SJSA1 (cell line): ENCODE measurements at regions not wholly inside any gene's neighbourhood (a gene's known extent, or its start where the extent isn't known, plus 50 kb on each side); places are given as distances from the start of the nearest gene placed in this dataset.

Experiments
- DNase-seq, 2 experiments: peaks; one replicate each; pipeline ENCODE4 v3.0.0-alpha.2; 2015 to 2020; ENCODE audit warnings: low spot score in 2 of 2, low read depth in 1 of 2
- H3K27ac ChIP-seq: fragments of 250-450 bp; sonication (Bioruptor Pico); 2 replicates; pipeline ENCODE4 v1.5.1; 2020; ENCODE audit warnings: mild to moderate bottlenecking, moderate library complexity
- H3K27me3 ChIP-seq: fragments of 250-450 bp; sonication (Bioruptor Pico); replicated peaks from 2 replicates; pipeline ENCODE4 v1.5.1; 2020; ENCODE audit warnings: mild to moderate bottlenecking, moderate library complexity
- H3K36me3 ChIP-seq: fragments of 250-450 bp; sonication (Bioruptor Pico); 2 replicates; pipeline ENCODE4 v1.5.1; 2020; ENCODE audit warnings: mild to moderate bottlenecking
- H3K4me1 ChIP-seq: fragments of 250-450 bp; sonication (Bioruptor Pico); replicated peaks from 2 replicates; pipeline ENCODE4 v1.6.1; 2021; ENCODE audit warnings: mild to moderate bottlenecking
- H3K4me3 ChIP-seq: fragments of 250-450 bp; sonication (Bioruptor Pico); 2 replicates; pipeline ENCODE4 v1.5.1; 2020; ENCODE audit warnings: mild to moderate bottlenecking
- H3K9me3 ChIP-seq: fragments of 250-450 bp; sonication (Bioruptor Pico); replicated peaks from 2 replicates; pipeline ENCODE4 v1.5.1; 2020; ENCODE audit warnings: mild to moderate bottlenecking

DNA sequence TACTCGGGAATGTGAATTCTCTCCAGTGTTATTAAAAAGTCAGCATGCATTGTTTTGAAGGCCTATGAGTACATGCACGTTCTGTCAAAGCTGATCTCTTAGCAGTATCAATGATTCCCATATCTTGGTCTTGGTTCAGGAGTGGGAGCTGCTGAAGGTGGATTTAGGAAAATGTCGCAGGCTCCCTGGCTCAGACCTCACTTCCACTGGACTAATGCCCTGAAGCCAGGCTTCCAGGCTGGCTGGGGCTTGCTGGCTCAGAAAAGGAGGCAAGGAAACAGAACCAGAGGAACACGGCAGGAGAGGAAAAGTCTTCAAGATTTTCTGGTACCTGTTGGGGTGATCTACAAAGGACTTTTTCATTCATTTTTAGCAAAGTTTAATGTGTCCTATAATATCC is 81.6 kb downstream of the OLIG3 start:
- no peak overlapping the region for H3K4me3 ChIP-seq
- H3K27me3 ChIP-seq, result peaks cover 9% of the 10 kb centered on the region
- no peaks in the 10 kb centered on the region for H3K36me3 ChIP-seq
- no peaks in the 10 kb centered on the region for H3K9me3 ChIP-seq
- no peak for DNase-seq
- no peak overlapping the region for H3K27ac ChIP-seq
- H3K4me1 ChIP-seq, result 0 out of 2 replicates have a peak, but pooled peaks cover 3% of the 10 kb centered on the region

GRCh38 chr6:137409266-137409777 is 84.9 kb downstream of the OLIG3 start:
- H3K27me3 ChIP-seq, result peaks cover 9% of the 10 kb centered on the region
- no peak for DNase-seq

GRCh38 chr6:137407816-137408215 is 86.4 kb downstream of the OLIG3 start:
- H3K4me3 ChIP-seq, result no peak overlapping the region
- H3K36me3 ChIP-seq, result no peaks in the 10 kb centered on the region
- no peaks in the 10 kb centered on the region; the same call in none of the 2 replicates for H3K27me3 ChIP-seq
- no peaks in the 10 kb centered on the region for H3K9me3 ChIP-seq
- H3K4me1 ChIP-seq, result no peaks in the 10 kb centered on the region
- no peak overlapping the region for H3K27ac ChIP-seq
- DNase-seq, result no peak

More at GRCh38 chr6:137409266-137409777, 84.9 kb downstream of the OLIG3 start:
- Histone ChIP-seq H3K36me3 (no peaks in the 10 kb centered on the region), H3K9me3 (no peaks in the 10 kb centered on the region), H3K4me1 (no peaks in the 10 kb centered on the region), H3K27ac (no peak overlapping the region), H3K4me3 (no peak overlapping the region)

- Histone ChIP-seq H3K9me3 (no peaks in the 10 kb centered on the region), H3K4me3 (no peak overlapping the region), H3K4me1 (no peaks in the 10 kb centered on the region), H3K27ac (no peak overlapping the region), H3K27me3 (no peaks in the 10 kb centered on the region; the same call in 1 of the 2 replicates), H3K36me3 (no peaks in the 10 kb centered on the region)
- DNase-seq, result no peak
Observed at GRCh38 chr6:137405806-137406205, 88.4 kb downstream of the OLIG3 start.

DNA sequence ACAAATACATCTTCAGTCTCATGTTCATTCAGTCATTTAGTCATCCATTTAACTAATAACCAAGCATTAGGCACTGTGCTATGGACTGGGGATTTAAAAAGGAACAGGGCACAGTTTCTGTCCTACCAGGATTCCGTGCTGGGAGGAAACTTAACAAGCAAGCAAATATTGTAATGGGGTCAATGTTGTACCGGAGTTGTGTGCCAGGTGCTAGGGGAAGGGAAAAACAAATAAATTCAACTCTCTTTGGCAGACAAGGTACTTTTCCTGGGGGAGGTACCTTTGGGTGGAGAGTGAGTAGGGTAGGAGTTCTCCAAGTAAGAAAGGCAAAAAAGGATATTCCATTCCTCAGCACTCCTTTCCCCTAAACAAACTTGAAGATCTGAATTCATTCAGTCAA is 90.3 kb downstream of the OLIG3 start:
- no peaks in the 10 kb centered on the region; the same call in 1 of the 2 replicates for H3K27me3 ChIP-seq
- no peaks in the 10 kb centered on the region for H3K4me1 ChIP-seq
- no peak overlapping the region for H3K27ac ChIP-seq
- H3K9me3 ChIP-seq, result no peaks in the 10 kb centered on the region
- no peak overlapping the region for H3K4me3 ChIP-seq
- no peaks in the 10 kb centered on the region for H3K36me3 ChIP-seq
- no peak for DNase-seq

- Histone ChIP-seq H3K4me3 (no peak overlapping the region), H3K27ac (no peak overlapping the region), H3K27me3 (no peaks in the 10 kb centered on the region; the same call in 1 of the 2 replicates), H3K9me3 (no peaks in the 10 kb centered on the region), H3K36me3 (no peaks in the 10 kb centered on the region), H3K4me1 (no peaks in the 10 kb centered on the region)
- no peak for DNase-seq
Observed at GRCh38 chr6:137403443-137403842, 90.8 kb downstream of the OLIG3 start.

DNA sequence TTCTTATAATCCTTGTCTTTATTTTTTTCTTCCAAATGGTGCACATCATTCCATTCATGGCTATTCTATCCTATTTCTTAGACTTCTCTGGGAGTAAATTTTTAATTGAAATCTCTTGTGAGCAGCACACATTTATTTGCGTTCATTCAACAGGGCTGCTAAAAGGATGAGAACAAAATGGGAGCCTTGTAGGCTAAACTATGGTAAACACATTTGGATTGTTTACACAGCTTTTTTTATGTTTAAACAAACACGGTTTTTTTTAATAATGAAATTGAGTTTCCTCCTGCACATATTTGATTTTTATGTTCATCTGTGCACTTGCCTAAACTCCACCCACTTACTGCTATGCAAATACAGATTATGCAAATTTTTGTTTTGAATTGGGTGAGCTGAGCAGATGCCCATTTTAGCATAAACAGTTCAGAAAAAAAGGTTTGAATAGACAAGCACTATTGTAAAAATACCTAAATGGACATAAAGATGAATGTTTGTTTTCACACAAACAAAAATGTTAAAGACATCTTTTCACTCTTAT is 92.0 kb downstream of the OLIG3 start:
- no peak for DNase-seq
- Histone ChIP-seq H3K9me3 (no peaks in the 10 kb centered on the region), H3K4me1 (no peaks in the 10 kb centered on the region), H3K4me3 (no peak overlapping the region), H3K27ac (no peak overlapping the region), H3K36me3 (no peaks in the 10 kb centered on the region), H3K27me3 (no peaks in the 10 kb centered on the region; the same call in 1 of the 2 replicates)

- no peak overlapping the region for H3K4me3 ChIP-seq
- no peak for DNase-seq
- H3K36me3 ChIP-seq, result no peaks in the 10 kb centered on the region
- no peak overlapping the region for H3K27ac ChIP-seq
- H3K27me3 ChIP-seq, result no peaks in the 10 kb centered on the region
- no peaks in the 10 kb centered on the region for H3K9me3 ChIP-seq
- H3K4me1 ChIP-seq, result no peaks in the 10 kb centered on the region
Observed at GRCh38 chr6:137401088-137401487, 93.1 kb downstream of the OLIG3 start.

GRCh38 chr6:137399881-137400443 is 94.2 kb downstream of the OLIG3 start:
- Histone ChIP-seq H3K4me3 (no peak overlapping the region), H3K9me3 (no peaks in the 10 kb centered on the region), H3K36me3 (no peaks in the 10 kb centered on the region), H3K27me3 (no peaks in the 10 kb centered on the region), H3K4me1 (no peaks in the 10 kb centered on the region), H3K27ac (no peak overlapping the region)
- DNase-seq, result no peak

DNA sequence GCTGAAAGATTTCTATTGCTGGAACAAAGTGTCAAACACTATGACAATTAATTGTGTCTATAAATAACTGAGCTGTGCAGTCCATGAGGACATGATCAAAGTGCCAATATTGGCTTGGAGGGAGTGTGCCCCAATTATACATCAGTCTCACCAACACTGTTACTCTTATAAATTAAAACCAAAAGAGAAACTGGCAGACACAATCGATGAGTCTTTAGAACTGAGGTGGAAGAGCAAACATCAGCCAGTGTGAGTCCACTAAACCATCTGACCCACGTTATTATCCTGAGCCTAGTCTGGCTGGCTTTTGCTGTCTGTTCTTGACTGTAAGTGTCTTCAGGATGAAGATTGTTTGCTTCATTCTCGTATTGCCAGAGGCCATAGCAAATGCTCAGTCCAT is 98.9 kb downstream of the OLIG3 start:
- no peaks in the 10 kb centered on the region for H3K27me3 ChIP-seq
- H3K27ac ChIP-seq, result no peak overlapping the region
- H3K9me3 ChIP-seq, result no peaks in the 10 kb centered on the region
- no peaks in the 10 kb centered on the region for H3K36me3 ChIP-seq
- no peaks in the 10 kb centered on the region for H3K4me1 ChIP-seq
- no peak overlapping the region for H3K4me3 ChIP-seq
- DNase-seq, result no peak

DNA sequence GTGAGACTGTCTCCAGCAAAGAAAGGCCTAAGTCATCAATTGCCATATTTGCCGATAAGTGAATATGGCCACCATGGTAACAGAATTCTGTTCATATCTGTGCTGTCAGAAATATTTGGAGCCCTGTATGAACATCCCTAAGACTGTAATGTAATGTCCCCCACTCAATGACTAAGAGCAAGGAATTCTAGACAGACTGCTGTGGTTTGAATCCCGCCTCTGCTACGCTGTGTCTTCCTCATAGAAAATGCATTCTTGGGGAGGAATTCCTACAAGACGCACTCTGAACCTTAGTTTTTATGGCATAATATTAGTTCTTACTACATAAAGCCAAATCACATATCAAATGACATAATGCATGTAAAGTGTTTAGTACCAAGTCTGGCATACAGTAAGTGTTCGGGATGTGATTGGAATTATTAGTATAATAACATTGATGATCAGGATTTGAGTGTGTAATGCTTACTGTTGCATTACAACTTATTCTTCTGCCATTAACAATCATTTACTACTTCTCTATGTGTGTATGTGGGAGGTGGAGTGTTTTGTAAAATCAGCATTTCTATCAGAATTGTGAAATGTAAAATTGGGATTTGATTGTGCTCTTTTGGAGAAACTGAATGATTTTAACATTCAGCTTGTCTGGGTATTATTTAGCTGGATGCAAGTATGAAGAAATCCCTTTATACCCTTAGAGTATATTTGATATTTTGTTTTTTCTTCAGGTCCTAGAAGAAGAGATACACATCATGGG is 103.0 kb downstream of the OLIG3 start:
- DNase-seq, result no peak
- Histone ChIP-seq H3K4me3 (no peak overlapping the region), H3K27ac (no peak overlapping the region), H3K9me3 (no peaks in the 10 kb centered on the region), H3K4me1 (no peaks in the 10 kb centered on the region), H3K36me3 (no peaks in the 10 kb centered on the region), H3K27me3 (no peaks in the 10 kb centered on the region)

GRCh38 chr6:137390334-137390733 is 103.9 kb downstream of the OLIG3 start:
- H3K27ac ChIP-seq, result no peak overlapping the region
- H3K36me3 ChIP-seq, result no peaks in the 10 kb centered on the region
- DNase-seq, result no peak
- no peaks in the 10 kb centered on the region for H3K27me3 ChIP-seq
- H3K4me1 ChIP-seq, result no peaks in the 10 kb centered on the region
- no peak overlapping the region for H3K4me3 ChIP-seq
- no peaks in the 10 kb centered on the region for H3K9me3 ChIP-seq

DNA sequence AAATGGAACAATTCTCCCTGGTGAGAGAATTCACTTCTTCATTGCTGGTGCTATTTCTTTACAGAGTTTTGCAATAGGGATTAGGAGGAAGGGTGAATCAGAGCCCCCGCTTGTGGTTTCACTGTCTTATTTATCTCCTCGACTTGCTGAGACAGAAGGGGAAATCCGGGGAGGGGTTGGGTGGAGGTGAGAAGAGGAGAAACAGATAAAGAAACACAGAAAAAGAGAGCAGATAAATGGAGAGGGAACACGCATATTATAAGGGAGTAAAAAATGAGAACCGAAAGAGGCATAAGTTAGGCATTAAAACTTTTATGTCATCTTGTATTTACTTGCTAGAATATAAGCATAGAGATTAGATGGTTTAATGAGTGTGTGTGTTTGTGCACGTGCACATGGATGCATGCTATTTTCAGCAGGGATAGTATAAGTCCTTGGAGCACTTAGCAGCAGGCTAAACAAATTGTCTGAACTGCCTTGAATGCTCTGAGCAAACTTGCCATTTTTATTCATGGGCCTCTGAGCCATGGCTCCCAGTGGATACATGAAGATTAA is 105.0 kb downstream of the OLIG3 start:
- DNase-seq, result no peak
- H3K4me1 ChIP-seq, result no peaks in the 10 kb centered on the region
- no peaks in the 10 kb centered on the region for H3K27me3 ChIP-seq
- no peaks in the 10 kb centered on the region for H3K9me3 ChIP-seq
- H3K4me3 ChIP-seq, result no peak overlapping the region
- no peaks in the 10 kb centered on the region for H3K36me3 ChIP-seq
- H3K27ac ChIP-seq, result no peak overlapping the region
